HepG2 (cell line): ENCODE measurements at regions not wholly inside any gene's neighbourhood (a gene's known extent, or its start where the extent isn't known, plus 50 kb on each side); places are given as distances from the start of the nearest gene placed in this dataset.

Source experiments
- ATAC-seq: fragments of 200-7000 bp; cut with Tn5 transposase; 3 replicates; pipeline ENCODE4 v1.9.1; 2020; ENCODE audit warnings: mild to moderate bottlenecking, moderate library complexity
- BruUV-seq: library from RNA; stranded (reverse); fragments of 400-500 nt; replicated peaks from 2 replicates; lab custom pipeline; 2021; lab: Mats Ljungman, UMichigan
- CTCF ChIA-PET: fragments of 300-600 bp; formaldehyde crosslinking; extraction: SDS; loops from one replicate; lab custom pipeline; 2021; ENCODE audit warnings: low total read pairs, inconsistent platforms, low intra/inter-chr PET ratio; lab: Yijun Ruan, JAX
- POLR2A ChIA-PET: fragments of 350-600 bp; sonication (Branson Sonifier 250); formaldehyde crosslinking; loops from one replicate; lab custom pipeline; 2020; ENCODE audit warnings: antibody characterized with exemption, inconsistent platforms; lab: Yijun Ruan, JAX
- DNase-seq: peaks from one replicate; pipeline ENCODE4 v3.0.0-alpha.2; 2015; ENCODE audit warnings: low spot score
- FAIRE-seq: peaks from 3 replicates; lab custom pipeline; 2011; peaks lifted over from hg19 to GRCh38; lab: Jason Lieb, UNC
- H2AFZ ChIP-seq: one replicate; pipeline ENCODE4 v1.6.1; 2011; ENCODE audit warnings: low read length, inconsistent platforms
- H3K27ac ChIP-seq: fragments of 300-600 bp; 3 replicates; pipeline ENCODE4 v1.8.0; 2011; ENCODE audit warnings: mixed run types, mild to moderate bottlenecking, mixed read lengths, low read length, inconsistent platforms; ENCODE audit not compliant: insufficient read depth; ENCODE audit errors: extremely low read length
- H3K27me3 ChIP-seq, 2 experiments: fragments of 200-600 bp in 1 of 2; 2 replicates in 1 of 2; 3 replicates in 1 of 2; pipeline versions ENCODE4 v1.6.0 to v1.8.0; 2011; ENCODE audit warnings: low read length in 2 of 2, mild to moderate bottlenecking in 2 of 2, moderate library complexity in 2 of 2, inconsistent platforms in 1 of 2; ENCODE audit not compliant: insufficient read depth in 2 of 2, control insufficient read depth in 1 of 2
- H3K36me3 ChIP-seq, 2 experiments: fragments of 200-600 bp in 1 of 2; replicated peaks in 1 of 2; 2 replicates in 1 of 2; 3 replicates in 1 of 2; pipeline versions ENCODE4 v1.5.1 to v1.8.0; 2011; ENCODE audit warnings: low read length in 2 of 2, inconsistent platforms in 1 of 2; ENCODE audit not compliant: insufficient read depth in 2 of 2, control insufficient read depth in 1 of 2
- H3K4me1 ChIP-seq: 2 replicates; pipeline ENCODE4 v1.5.1; 2012; ENCODE audit warnings: low read length, inconsistent platforms; ENCODE audit not compliant: insufficient read depth
- H3K4me2 ChIP-seq: 2 replicates; pipeline ENCODE4 v1.6.0; 2011; ENCODE audit warnings: low read depth, low read length, inconsistent platforms
- H3K4me3 ChIP-seq, 3 experiments: fragments of 200-600 bp in 1 of 3; sonication (generic), shearing (Covaris generic) in 1 of 3; replicated peaks in 1 of 3; 2 replicates each; pipeline ENCODE4 v1.5.1; 2011 to 2016; ENCODE audit warnings: low read length in 3 of 3, inconsistent platforms in 2 of 3, low read depth in 2 of 3, mild to moderate bottlenecking in 2 of 3, control low read depth in 1 of 3, mixed read lengths in 1 of 3; ENCODE audit not compliant: insufficient read depth in 1 of 3
- H3K79me2 ChIP-seq: one replicate; pipeline ENCODE4 v1.6.1; 2011; ENCODE audit warnings: low read length, inconsistent platforms; ENCODE audit not compliant: insufficient read depth
- H3K9ac ChIP-seq: 2 replicates; pipeline ENCODE4 v1.6.0; 2011; ENCODE audit warnings: mild to moderate bottlenecking, low read depth, low read length, inconsistent platforms; ENCODE audit not compliant: insufficient read depth
- H3K9me3 ChIP-seq: 2 replicates; pipeline ENCODE4 v1.5.1; 2012; ENCODE audit warnings: mild to moderate bottlenecking, low read length
- H4K20me1 ChIP-seq: 2 replicates; pipeline ENCODE4 v1.6.0; 2011; ENCODE audit warnings: inconsistent platforms, mild to moderate bottlenecking, low read length, moderate library complexity; ENCODE audit not compliant: insufficient read depth
- ATAD3A ChIP-seq: sonication (generic); formaldehyde crosslinking; IDR thresholded peaks from 2 replicates; pipeline ENCODE4 v1.4.0; 2020; ENCODE audit warnings: missing genetic modification reagents
- CENPX ChIP-seq: sonication (generic); formaldehyde crosslinking; IDR thresholded peaks from 2 replicates; pipeline ENCODE4 v1.9.0; 2021; ENCODE audit warnings: mild to moderate bottlenecking, missing genetic modification reagents, moderate library complexity
- HOXA5 ChIP-seq: sonication (generic); formaldehyde crosslinking; IDR thresholded peaks from 2 replicates; pipeline ENCODE4 v1.4.0; 2020; ENCODE audit warnings: missing genetic modification reagents
- NFYC ChIP-seq: IDR thresholded peaks from 2 replicates; pipeline ENCODE4 v1.6.1; 2016; ENCODE audit warnings: missing genetic modification reagents, missing compliant biosample characterization
- RAD51 ChIP-seq: fragments of 450-650 bp; IDR thresholded peaks from 2 replicates; pipeline ENCODE4 v1.6.1; 2016; ENCODE audit warnings: borderline replicate concordance
- SRSF9 ChIP-seq: fragments of 200-400 bp; formaldehyde crosslinking; IDR thresholded peaks from 2 replicates; pipeline ENCODE4 v1.6.1; 2018; ENCODE audit warnings: borderline replicate concordance, mild to moderate bottlenecking, low read depth, low read length; ENCODE audit not compliant: insufficient read depth, poor library complexity, severe bottlenecking
- ZBTB4 ChIP-seq: sonication (generic); formaldehyde crosslinking; IDR thresholded peaks from 2 replicates; pipeline ENCODE4 v1.4.0; 2020; ENCODE audit warnings: missing genetic modification reagents, mild to moderate bottlenecking, borderline replicate concordance
- in situ Hi-C: cut with HindIII; loops from 2 replicates; pipeline ENCODE4 v1.10.0; 2017; ENCODE audit warnings: low pct_unique_long_range_greater_than_20kb; ENCODE audit not compliant: extremely low pct_ligation_motif_present
- intact Hi-C: fragments of 100-400 bp; cut with micrococcal nuclease; formaldehyde crosslinking; loops from one replicate; pipeline ENCODE4 v1.10.0; 2022; ENCODE audit not compliant: unreplicated experiment
- TF ChIP-seq, protein P1 (sequence below): sonication (generic); formaldehyde crosslinking; IDR thresholded peaks from 2 replicates; pipeline ENCODE4 v1.4.0; 2020; ENCODE audit warnings: low read depth, mild to moderate bottlenecking, missing genetic modification reagents
- TF ChIP-seq, protein P2 (sequence below): sonication (generic); formaldehyde crosslinking; IDR thresholded peaks from 2 replicates; pipeline ENCODE4 v1.4.0; 2020; ENCODE audit warnings: missing genetic modification reagents

DNA sequence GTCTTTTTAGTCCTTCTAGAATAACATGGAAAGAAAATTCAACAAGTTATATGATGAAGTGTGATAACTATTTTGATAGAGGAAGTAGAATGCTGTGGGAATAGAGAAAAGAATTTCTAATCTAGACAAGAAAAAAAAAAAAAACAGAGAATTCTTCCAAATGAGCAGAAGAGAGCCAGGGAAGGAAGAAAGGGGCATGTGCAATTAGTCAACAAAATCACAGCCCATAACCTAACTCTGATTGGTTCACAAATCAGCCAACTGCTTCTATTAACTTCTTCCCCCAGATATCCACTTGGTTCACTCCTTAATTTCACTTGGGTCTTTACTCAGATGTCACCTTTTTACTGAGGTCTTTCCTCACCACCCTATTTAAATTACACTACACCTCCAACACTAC, 69.5 kb downstream of the BTG1 start:
- intact Hi-C loops: no loop called here

More for the DNA sequence above, 69.5 kb downstream of the BTG1 start:
- FAIRE-seq (no peak), DNase-seq (no peak), ATAC-seq (no peak)
- peaks cover 45% of the 10 kb centered on the region for H3K4me1 ChIP-seq
- no peaks in the 10 kb centered on the region for H3K36me3 ChIP-seq
- H2AFZ ChIP-seq: no peak overlapping the region
- CTCF ChIA-PET: no interaction called here
- TF ChIP-seq, protein P1, sequence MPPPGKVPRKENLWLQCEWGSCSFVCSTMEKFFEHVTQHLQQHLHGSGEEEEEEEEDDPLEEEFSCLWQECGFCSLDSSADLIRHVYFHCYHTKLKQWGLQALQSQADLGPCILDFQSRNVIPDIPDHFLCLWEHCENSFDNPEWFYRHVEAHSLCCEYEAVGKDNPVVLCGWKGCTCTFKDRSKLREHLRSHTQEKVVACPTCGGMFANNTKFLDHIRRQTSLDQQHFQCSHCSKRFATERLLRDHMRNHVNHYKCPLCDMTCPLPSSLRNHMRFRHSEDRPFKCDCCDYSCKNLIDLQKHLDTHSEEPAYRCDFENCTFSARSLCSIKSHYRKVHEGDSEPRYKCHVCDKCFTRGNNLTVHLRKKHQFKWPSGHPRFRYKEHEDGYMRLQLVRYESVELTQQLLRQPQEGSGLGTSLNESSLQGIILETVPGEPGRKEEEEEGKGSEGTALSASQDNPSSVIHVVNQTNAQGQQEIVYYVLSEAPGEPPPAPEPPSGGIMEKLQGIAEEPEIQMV: no peak
- TF ChIP-seq RAD51 (no peak), ATAD3A (CRISPR knock-in tag) (no peak), SRSF9 (no peak), NFYC (CRISPR knock-in tag) (no peak), ZBTB4 (no peak), HOXA5 (CRISPR knock-in tag) (no peak), CENPX (CRISPR knock-in tag) (no peak)
- TF ChIP-seq, protein P2, sequence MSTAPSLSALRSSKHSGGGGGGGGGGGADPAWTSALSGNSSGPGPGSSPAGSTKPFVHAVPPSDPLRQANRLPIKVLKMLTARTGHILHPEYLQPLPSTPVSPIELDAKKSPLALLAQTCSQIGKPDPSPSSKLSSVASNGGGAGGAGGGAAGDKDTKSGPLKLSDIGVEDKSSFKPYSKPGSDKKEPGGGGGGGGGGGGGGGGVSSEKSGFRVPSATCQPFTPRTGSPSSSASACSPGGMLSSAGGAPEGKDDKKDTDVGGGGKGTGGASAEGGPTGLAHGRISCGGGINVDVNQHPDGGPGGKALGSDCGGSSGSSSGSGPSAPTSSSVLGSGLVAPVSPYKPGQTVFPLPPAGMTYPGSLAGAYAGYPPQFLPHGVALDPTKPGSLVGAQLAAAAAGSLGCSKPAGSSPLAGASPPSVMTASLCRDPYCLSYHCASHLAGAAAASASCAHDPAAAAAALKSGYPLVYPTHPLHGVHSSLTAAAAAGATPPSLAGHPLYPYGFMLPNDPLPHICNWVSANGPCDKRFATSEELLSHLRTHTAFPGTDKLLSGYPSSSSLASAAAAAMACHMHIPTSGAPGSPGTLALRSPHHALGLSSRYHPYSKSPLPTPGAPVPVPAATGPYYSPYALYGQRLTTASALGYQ (CRISPR knock-in tag): no peak
- no peak overlapping the region for H3K9ac ChIP-seq
- no peaks in the 10 kb centered on the region for H4K20me1 ChIP-seq
- H3K4me2 ChIP-seq: no peak overlapping the region
- H3K27ac ChIP-seq: no peak overlapping the region
- H3K9me3 ChIP-seq: no peaks in the 10 kb centered on the region
- no peaks in the 10 kb centered on the region for H3K27me3 ChIP-seq
- no peak overlapping the region for H3K4me3 ChIP-seq
- POLR2A ChIA-PET: no interaction called here
- in situ Hi-C loops: no loop called here
- BruUV-seq: no TSS peak
- H3K79me2 ChIP-seq: no peaks in the 10 kb centered on the region
